K562 (cell line): ENCODE measurements at regions not wholly inside any gene's neighbourhood (a gene's known extent, or its start where the extent isn't known, plus 50 kb on each side); places are given as distances from the start of the nearest gene placed in this dataset.

Experiments used
- ATAC-seq: fragments of 200-7000 bp; cut with Tn5 transposase; 3 replicates; pipeline ENCODE4 v1.9.1; 2020; ENCODE audit warnings: moderate library complexity
- BruUV-seq: library from RNA; stranded (reverse); fragments of 400-500 nt; replicated peaks from 2 replicates; lab custom pipeline; 2021; lab: Mats Ljungman, UMichigan
- CTCF ChIA-PET: fragments of 300-600 bp; formaldehyde crosslinking; extraction: SDS; loops from one replicate; lab custom pipeline; 2021; ENCODE audit warnings: low intra/inter-chr PET ratio; lab: Yijun Ruan, JAX
- POLR2A ChIA-PET: fragments of 300-600, 350-650 bp; sonication (Branson Sonifier 250); formaldehyde crosslinking; extraction: SDS; loops from one replicate; lab custom pipeline; 2021; ENCODE audit warnings: antibody characterized with exemption, inconsistent platforms; lab: Yijun Ruan, JAX
- DNase-seq, 4 experiments: peaks; one replicate each; pipeline versions ENCODE4 v3.0.0 to v3.0.0-alpha.2; 2011 to 2018; ENCODE audit warnings: low spot score in 3 of 4, mixed read lengths in 3 of 4; ENCODE audit errors: extremely low read depth in 1 of 4
- FAIRE-seq: peaks from 2 replicates; lab custom pipeline; 2011; peaks lifted over from hg19 to GRCh38; lab: Jason Lieb, UNC
- H2AFZ ChIP-seq: 2 replicates; pipeline ENCODE4 v1.6.0; 2011; ENCODE audit warnings: low read depth, low read length, control low read depth, inconsistent platforms
- H3K27ac ChIP-seq: fragments of 200-600 bp; 3 replicates; pipeline ENCODE4 v1.8.0; 2011; ENCODE audit warnings: low read depth, mild to moderate bottlenecking, control low read depth, inconsistent platforms, low read length, moderate library complexity, mixed read lengths; ENCODE audit errors: extremely low read depth
- H3K27me3 ChIP-seq, 2 experiments: fragments of 300-600 bp in 1 of 2; 2 replicates in 1 of 2; 3 replicates in 1 of 2; pipeline versions ENCODE4 v1.6.0 to v1.8.0; 2011; ENCODE audit warnings: inconsistent platforms in 2 of 2, low read length in 2 of 2, mild to moderate bottlenecking in 1 of 2, mixed read lengths in 1 of 2, moderate library complexity in 1 of 2; ENCODE audit not compliant: control insufficient read depth in 2 of 2, insufficient read depth in 2 of 2
- H3K36me3 ChIP-seq: fragments of 300-600 bp; 3 replicates; pipeline ENCODE4 v1.8.0; 2011; ENCODE audit warnings: mild to moderate bottlenecking, low read length, inconsistent platforms; ENCODE audit not compliant: control insufficient read depth, insufficient read depth
- H3K4me1 ChIP-seq, 2 experiments: fragments of 200-600 bp in 1 of 2; replicated peaks in 1 of 2; 2 replicates in 1 of 2; 3 replicates in 1 of 2; pipeline versions ENCODE4 v1.5.1 to v1.8.0; 2011; ENCODE audit warnings: inconsistent platforms in 2 of 2, low read length in 2 of 2, mild to moderate bottlenecking in 1 of 2, mixed read lengths in 1 of 2, moderate library complexity in 1 of 2; ENCODE audit not compliant: control insufficient read depth in 2 of 2, insufficient read depth in 2 of 2
- H3K4me2 ChIP-seq: 2 replicates; pipeline ENCODE4 v1.6.1; 2011; ENCODE audit warnings: low read length, control low read depth, inconsistent platforms, mixed read lengths; ENCODE audit not compliant: insufficient read depth
- H3K4me3 ChIP-seq: fragments of 200-600 bp; sonication (generic), shearing (Covaris generic); 2 replicates; pipeline ENCODE4 v1.5.1; 2016; ENCODE audit warnings: control low read depth, inconsistent platforms
- H3K79me2 ChIP-seq: fragments of 200-600 bp; 3 replicates; pipeline ENCODE4 v1.8.0; 2011; ENCODE audit warnings: low read length, inconsistent platforms; ENCODE audit not compliant: control insufficient read depth, insufficient read depth
- H3K9ac ChIP-seq, 2 experiments: 2 replicates each; pipeline versions ENCODE4 v1.6.0 to v1.6.1; 2011; ENCODE audit warnings: low read depth in 2 of 2, low read length in 2 of 2, control low read depth in 1 of 2, inconsistent platforms in 1 of 2, mild to moderate bottlenecking in 1 of 2, mixed read lengths in 1 of 2; ENCODE audit not compliant: insufficient read depth in 1 of 2
- H3K9me1 ChIP-seq: one replicate; pipeline ENCODE4 v1.6.0; 2011; ENCODE audit warnings: inconsistent platforms, mild to moderate bottlenecking, low read length, moderate library complexity; ENCODE audit not compliant: control insufficient read depth, insufficient read depth
- H3K9me3 ChIP-seq: replicated peaks from 2 replicates; pipeline ENCODE4 v1.5.1; 2011; ENCODE audit warnings: low read depth, low read length, inconsistent platforms; ENCODE audit not compliant: control insufficient read depth, insufficient read depth
- H4K20me1 ChIP-seq: replicated peaks from 2 replicates; pipeline ENCODE4 v1.6.1; 2011; ENCODE audit warnings: low read length, inconsistent platforms, mixed read lengths; ENCODE audit not compliant: control insufficient read depth, insufficient read depth
- CCNT2 ChIP-seq: IDR thresholded peaks from 2 replicates; pipeline ENCODE4 v1.6.1; 2011; ENCODE audit warnings: borderline replicate concordance, low read depth, mild to moderate bottlenecking, moderate library complexity, mixed read lengths, low read length; ENCODE audit not compliant: insufficient read length; ENCODE audit errors: extremely low read depth
- ETV6 ChIP-seq, 3 experiments: fragments of 150-350 bp in 1 of 3; sonication (generic) in 1 of 3; formaldehyde crosslinking in 1 of 3; IDR thresholded peaks; 2 replicates each; pipeline versions ENCODE4 v1.6.1 to v1.8.0; 2014 to 2022; ENCODE audit warnings: borderline replicate concordance in 2 of 3, low read depth in 2 of 3, antibody characterized with exemption in 1 of 3, low read length in 1 of 3, mild to moderate bottlenecking in 1 of 3, missing genetic modification reagents in 1 of 3
- HIVEP1 ChIP-seq: fragments of 250-450 bp; sonication (Bioruptor Pico); IDR thresholded peaks from 2 replicates; pipeline ENCODE4 v1.4.0; 2020; ENCODE audit warnings: mild to moderate bottlenecking
- HNRNPK ChIP-seq: fragments of 200-400 bp; formaldehyde crosslinking; IDR thresholded peaks from one replicate; pipeline ENCODE4 v1.6.1; 2018; ENCODE audit warnings: mild to moderate bottlenecking, low read depth, low read length; ENCODE audit not compliant: poor library complexity, severe bottlenecking
- JUNB ChIP-seq: fragments of 450-650 bp; formaldehyde crosslinking; conservative IDR thresholded peaks from 2 replicates; pipeline ENCODE4 v1.4.0; 2020; ENCODE audit warnings: mild to moderate bottlenecking
- LEF1 ChIP-seq: fragments of 450-650 bp; IDR thresholded peaks from 2 replicates; pipeline ENCODE4 v1.6.1; 2016; ENCODE audit warnings: mild to moderate bottlenecking
- MED1 ChIP-seq: sonication (generic); formaldehyde crosslinking; IDR thresholded peaks from 2 replicates; pipeline ENCODE4 v1.8.1; 2023; ENCODE audit warnings: missing genetic modification reagents, borderline replicate concordance
- NFATC3 ChIP-seq: fragments of 450-650 bp; IDR thresholded peaks from 2 replicates; pipeline ENCODE4 v1.6.1; 2017; ENCODE audit warnings: mild to moderate bottlenecking
- POLR2B ChIP-seq: fragments of 450-650 bp; IDR thresholded peaks from 2 replicates; pipeline ENCODE4 v1.6.1; 2018; ENCODE audit warnings: low read depth; ENCODE audit not compliant: partially characterized antibody
- RFX5 ChIP-seq: IDR thresholded peaks from 2 replicates; pipeline ENCODE4 v1.6.1; 2011; ENCODE audit warnings: low read depth, mild to moderate bottlenecking, improper control_type of control experiment, low read length
- SETDB1 ChIP-seq: IDR thresholded peaks from one replicate; pipeline ENCODE4 v1.6.1; 2012; ENCODE audit warnings: low read length, control low read depth, inconsistent platforms
- TRIM24 ChIP-seq, 2 experiments: fragments of 450-650 bp; IDR thresholded peaks; 2 replicates each; pipeline ENCODE4 v1.6.1; 2016
- TRIM28 ChIP-seq: fragments of 450-650 bp; IDR thresholded peaks from 2 replicates; pipeline ENCODE4 v1.6.1; 2017
- XRCC3 ChIP-seq: fragments of 450-650 bp; IDR thresholded peaks from 2 replicates; pipeline ENCODE4 v1.6.1; 2017; ENCODE audit warnings: mild to moderate bottlenecking, moderate library complexity
- ZNF507 ChIP-seq: conservative IDR thresholded peaks from 2 replicates; pipeline ENCODE4 v1.6.1; 2017; ENCODE audit warnings: missing genetic modification characterization, missing compliant biosample characterization
- ZNF668 ChIP-seq: fragments of 250-450 bp; sonication (Bioruptor Pico); IDR thresholded peaks from 2 replicates; pipeline ENCODE4 v1.8.0; 2022; ENCODE audit warnings: mild to moderate bottlenecking, inconsistent platforms
- ZNF766 ChIP-seq: fragments of 200-800 bp; sonication (Bioruptor generic); conservative IDR thresholded peaks from 2 replicates; pipeline ENCODE4 v1.6.1; 2016; ENCODE audit warnings: missing genetic modification characterization, missing compliant biosample characterization
- WGBS: fragments of 100-300 bp; shearing (Covaris generic); methylation state at CpG from one replicate; pipeline ENCODE4 v1.1.6; 2016; ENCODE audit warnings: low coverage, mixed read lengths; ENCODE audit not compliant: insufficient coverage; ENCODE audit errors: missing lambda C conversion rate; 5-methylcytosine and 5-hydroxymethylcytosine counted together
- in situ Hi-C: fragments of 300-500 bp; cut with MboI; formaldehyde crosslinking; loops from 4 replicates; pipeline ENCODE4 v1.15.0; 2018; ENCODE audit warnings: inconsistent platforms, mixed read lengths
- intact Hi-C: fragments of 100-400 bp; cut with micrococcal nuclease; formaldehyde crosslinking; loops from 2 replicates; pipeline ENCODE4 v1.14.2; 2022
- TF ChIP-seq, protein P1 (sequence below): sonication (generic); formaldehyde crosslinking; IDR thresholded peaks from 2 replicates; pipeline ENCODE4 v1.9.0; 2022; ENCODE audit warnings: mild to moderate bottlenecking, missing genetic modification reagents
- TF ChIP-seq, protein P2 (sequence below): fragments of 250-450 bp; sonication (Bioruptor Pico); IDR thresholded peaks from 2 replicates; pipeline ENCODE4 v1.8.0; 2021; ENCODE audit warnings: moderate library complexity, mild to moderate bottlenecking, inconsistent platforms
- TF ChIP-seq, protein P3 (sequence below): fragments of 250-450 bp; sonication (Bioruptor Pico); IDR thresholded peaks from 2 replicates; pipeline ENCODE4 v1.5.0; 2021

DNA sequence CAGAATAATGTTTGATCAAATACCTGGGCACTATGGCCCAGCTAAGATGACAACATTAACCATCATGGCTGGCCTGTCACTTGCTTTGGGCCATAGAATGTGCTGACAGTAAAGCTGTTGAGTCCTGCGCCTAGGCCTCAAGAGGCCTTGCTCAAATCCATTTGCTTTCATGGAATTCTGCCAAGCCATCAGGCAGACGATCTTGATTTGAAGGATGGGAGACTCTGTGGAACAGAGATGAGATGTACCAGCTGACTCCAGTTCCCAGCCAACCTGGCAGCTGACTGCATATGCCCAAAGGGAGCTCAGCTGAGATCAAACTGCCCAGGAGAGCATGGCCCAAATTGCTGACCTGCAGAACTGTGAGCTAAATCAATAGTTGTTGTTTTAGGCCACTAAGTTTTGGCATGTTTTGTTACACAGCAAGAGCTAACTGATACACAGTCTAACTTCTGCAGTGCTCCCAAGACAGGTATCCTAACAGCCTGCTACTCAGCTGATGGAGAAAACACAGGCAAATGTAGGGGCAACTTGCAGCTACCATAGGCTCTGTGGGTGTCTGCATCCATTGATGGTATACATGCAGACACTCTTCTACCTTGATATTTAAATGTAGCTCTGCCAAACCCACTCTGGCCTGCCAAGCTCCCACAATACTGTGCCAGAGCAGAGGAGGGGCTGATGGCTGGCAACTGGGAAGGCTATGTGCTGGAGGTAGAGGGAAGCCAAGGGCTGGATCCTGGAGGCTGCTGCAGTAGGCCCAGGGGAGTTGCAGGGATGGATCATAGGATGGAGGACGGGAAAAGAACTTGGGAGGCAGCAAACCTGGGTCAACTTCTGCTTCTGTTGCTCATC is 55.2 kb upstream of the RNF24 start:
- no peak for ATAC-seq
- Histone ChIP-seq H3K9ac (no peak overlapping the region), H3K27me3 (no peaks in the 10 kb centered on the region), H4K20me1 (no peaks in the 10 kb centered on the region), H3K36me3 (no peaks in the 10 kb centered on the region), H3K27ac (no peak overlapping the region), H3K79me2 (no peaks in the 10 kb centered on the region; the same call in 2 of the 3 replicates), H2AFZ (no peak overlapping the region), H3K4me2 (no peak overlapping the region), H3K4me1 (peaks cover 31 to 59% of the 10 kb centered on the region in 2 experiments), H3K4me3 (no peak overlapping the region), H3K9me3 (0 out of 2 replicates have a peak, but pooled peaks cover 3% of the 10 kb centered on the region), H3K9me1 (no peaks in the 10 kb centered on the region)
- WGBS: 87% methylated on average over 3 of the region's 3 CpGs
- ChIA-PET CTCF (no interaction called here), POLR2A (no interaction called here)
- in situ Hi-C loops: no loop called here
- no TSS peak for BruUV-seq
- intact Hi-C loops: no loop called here
- no peak for FAIRE-seq
- no peak for DNase-seq
- TF ChIP-seq TRIM24 (IDR thresholded peaks at IDR 0.05): 0 out of 4 replicates have a peak, but pooled peaks of 1 of the 2 experiments have one; percentile 35
- TF ChIP-seq NFATC3: no peak
- TF ChIP-seq, protein P1, sequence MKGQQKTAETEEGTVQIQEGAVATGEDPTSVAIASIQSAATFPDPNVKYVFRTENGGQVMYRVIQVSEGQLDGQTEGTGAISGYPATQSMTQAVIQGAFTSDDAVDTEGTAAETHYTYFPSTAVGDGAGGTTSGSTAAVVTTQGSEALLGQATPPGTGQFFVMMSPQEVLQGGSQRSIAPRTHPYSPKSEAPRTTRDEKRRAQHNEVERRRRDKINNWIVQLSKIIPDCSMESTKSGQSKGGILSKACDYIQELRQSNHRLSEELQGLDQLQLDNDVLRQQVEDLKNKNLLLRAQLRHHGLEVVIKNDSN (CRISPR knock-in tag): no peak
- TF ChIP-seq LEF1: no peak
- peak; percentile 22; the same call in 1 of the 2 replicates for TF ChIP-seq TRIM28
- TF ChIP-seq POLR2B: no peak
- no peak for TF ChIP-seq HIVEP1 (CRISPR knock-in tag)
- TF ChIP-seq, protein P2, sequence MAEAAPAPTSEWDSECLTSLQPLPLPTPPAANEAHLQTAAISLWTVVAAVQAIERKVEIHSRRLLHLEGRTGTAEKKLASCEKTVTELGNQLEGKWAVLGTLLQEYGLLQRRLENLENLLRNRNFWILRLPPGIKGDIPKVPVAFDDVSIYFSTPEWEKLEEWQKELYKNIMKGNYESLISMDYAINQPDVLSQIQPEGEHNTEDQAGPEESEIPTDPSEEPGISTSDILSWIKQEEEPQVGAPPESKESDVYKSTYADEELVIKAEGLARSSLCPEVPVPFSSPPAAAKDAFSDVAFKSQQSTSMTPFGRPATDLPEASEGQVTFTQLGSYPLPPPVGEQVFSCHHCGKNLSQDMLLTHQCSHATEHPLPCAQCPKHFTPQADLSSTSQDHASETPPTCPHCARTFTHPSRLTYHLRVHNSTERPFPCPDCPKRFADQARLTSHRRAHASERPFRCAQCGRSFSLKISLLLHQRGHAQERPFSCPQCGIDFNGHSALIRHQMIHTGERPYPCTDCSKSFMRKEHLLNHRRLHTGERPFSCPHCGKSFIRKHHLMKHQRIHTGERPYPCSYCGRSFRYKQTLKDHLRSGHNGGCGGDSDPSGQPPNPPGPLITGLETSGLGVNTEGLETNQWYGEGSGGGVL (CRISPR knock-in tag): no peak
- no peak for TF ChIP-seq HNRNPK
- TF ChIP-seq, protein P3, sequence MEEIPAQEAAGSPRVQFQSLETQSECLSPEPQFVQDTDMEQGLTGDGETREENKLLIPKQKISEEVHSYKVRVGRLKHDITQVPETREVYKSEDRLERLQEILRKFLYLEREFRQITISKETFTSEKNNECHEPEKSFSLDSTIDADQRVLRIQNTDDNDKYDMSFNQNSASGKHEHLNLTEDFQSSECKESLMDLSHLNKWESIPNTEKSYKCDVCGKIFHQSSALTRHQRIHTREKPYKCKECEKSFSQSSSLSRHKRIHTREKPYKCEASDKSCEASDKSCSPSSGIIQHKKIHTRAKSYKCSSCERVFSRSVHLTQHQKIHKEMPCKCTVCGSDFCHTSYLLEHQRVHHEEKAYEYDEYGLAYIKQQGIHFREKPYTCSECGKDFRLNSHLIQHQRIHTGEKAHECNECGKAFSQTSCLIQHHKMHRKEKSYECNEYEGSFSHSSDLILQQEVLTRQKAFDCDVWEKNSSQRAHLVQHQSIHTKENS: no peak
- TF ChIP-seq SETDB1: no peak
- TF ChIP-seq JUNB (CRISPR knock-in tag): no peak
- TF ChIP-seq CCNT2: no peak
- no peak for TF ChIP-seq MED1 (CRISPR knock-in tag)
- TF ChIP-seq XRCC3: no peak
- TF ChIP-seq ETV6 (IDR thresholded peaks at IDR 0.05; ENCODE audit: borderline replicate concordance in 1 of 2, low read depth in 2 of 2, low read length in 1 of 2): no peak
- no peak for TF ChIP-seq ETV6 (CRISPR knock-in tag; IDR thresholded peaks at IDR 0.05; ENCODE audit: borderline replicate concordance)
- no peak for TF ChIP-seq RFX5
- TF ChIP-seq ZNF507: no peak
- no peak for TF ChIP-seq ZNF766
- TF ChIP-seq ZNF668: no peak
